MM.1S (cell line): ENCODE measurements at regions not wholly inside any gene's neighbourhood (a gene's known extent, or its start where the extent isn't known, plus 50 kb on each side); places are given as distances from the start of the nearest gene placed in this dataset.
"Not testable (repeated sequence)": the region's sequence is repeated elsewhere in the genome, so short reads cannot be mapped to it uniquely, and the experiment has no call there.

Experiments used
- DNase-seq: peaks from one replicate; pipeline ENCODE4 v3.0.0-alpha.2; 2015
- H2AFZ ChIP-seq: fragments of 300-600 bp; sonication (generic); 2 replicates; pipeline ENCODE4 v1.6.0; 2016; ENCODE audit warnings: antibody characterized with exemption, low read length
- H3F3A ChIP-seq: fragments of 300-600 bp; sonication (generic); 2 replicates; pipeline ENCODE4 v1.6.1; 2016; ENCODE audit warnings: mild to moderate bottlenecking, antibody characterized with exemption, low read length, moderate library complexity, mixed read lengths; ENCODE audit not compliant: insufficient read depth
- H3K27ac ChIP-seq: fragments of 300-600 bp; sonication (generic); 2 replicates; pipeline ENCODE4 v1.5.1; 2016; ENCODE audit warnings: mild to moderate bottlenecking, low read length
- H3K27me3 ChIP-seq: fragments of 300-600 bp; sonication (generic); replicated peaks from 2 replicates; pipeline ENCODE4 v1.6.0; 2016; ENCODE audit warnings: low read length; ENCODE audit not compliant: insufficient read depth
- H3K36me3 ChIP-seq: fragments of 300-600 bp; sonication (generic); replicated peaks from 2 replicates; pipeline ENCODE4 v1.6.1; 2016; ENCODE audit warnings: mild to moderate bottlenecking, low read length, mixed read lengths; ENCODE audit not compliant: insufficient read depth
- H3K4me1 ChIP-seq: fragments of 300-600 bp; sonication (generic); 2 replicates; pipeline ENCODE4 v1.6.1; 2016; ENCODE audit warnings: low read length, mixed read lengths
- H3K4me2 ChIP-seq: fragments of 300-600 bp; sonication (generic); 2 replicates; pipeline ENCODE4 v1.6.0; 2016; ENCODE audit warnings: low read depth, low read length
- H3K4me3 ChIP-seq: fragments of 300-600 bp; sonication (generic); 2 replicates; pipeline ENCODE4 v1.5.1; 2016; ENCODE audit warnings: low read length, mixed read lengths
- H3K79me2 ChIP-seq: fragments of 300-600 bp; sonication (generic); 2 replicates; pipeline ENCODE4 v1.6.1; 2016; ENCODE audit warnings: mixed run types, low read length, mixed read lengths
- H3K9ac ChIP-seq: fragments of 300-600 bp; sonication (generic); 2 replicates; pipeline ENCODE4 v1.6.1; 2016; ENCODE audit warnings: low read length, mixed read lengths
- H3K9me2 ChIP-seq: fragments of 300-600 bp; sonication (generic); replicated peaks from 2 replicates; pipeline ENCODE4 v1.6.1; 2016; ENCODE audit warnings: mild to moderate bottlenecking, low read length, mixed read lengths; ENCODE audit not compliant: insufficient read depth
- H3K9me3 ChIP-seq: fragments of 300-600 bp; sonication (generic); replicated peaks from 2 replicates; pipeline ENCODE4 v1.6.1; 2016; ENCODE audit warnings: mild to moderate bottlenecking, low read length, mixed read lengths; ENCODE audit not compliant: insufficient read depth
- H4K20me1 ChIP-seq: fragments of 300-600 bp; sonication (generic); 2 replicates; pipeline ENCODE4 v1.6.1; 2016; ENCODE audit warnings: mild to moderate bottlenecking, low read length, moderate library complexity, mixed read lengths; ENCODE audit not compliant: insufficient read depth
- EZH2 ChIP-seq: fragments of 300-600 bp; sonication (generic); optimal IDR thresholded peaks from 2 replicates; pipeline ENCODE3; 2017; ENCODE audit warnings: low read depth, mild to moderate bottlenecking, antibody characterized with exemption, low read length, mixed read lengths
- EZH2phosphoT487 ChIP-seq: fragments of 300-600 bp; sonication (generic); IDR thresholded peaks from 2 replicates; pipeline ENCODE4 v1.6.1; 2018; ENCODE audit warnings: antibody characterized with exemption, low read length
- TF ChIP-seq, protein P1 (sequence below): fragments of 300-600 bp; sonication (generic); IDR thresholded peaks from 2 replicates; pipeline ENCODE4 v1.5.1; 2016; ENCODE audit warnings: antibody characterized with exemption, low read length, mixed read lengths

DNA sequence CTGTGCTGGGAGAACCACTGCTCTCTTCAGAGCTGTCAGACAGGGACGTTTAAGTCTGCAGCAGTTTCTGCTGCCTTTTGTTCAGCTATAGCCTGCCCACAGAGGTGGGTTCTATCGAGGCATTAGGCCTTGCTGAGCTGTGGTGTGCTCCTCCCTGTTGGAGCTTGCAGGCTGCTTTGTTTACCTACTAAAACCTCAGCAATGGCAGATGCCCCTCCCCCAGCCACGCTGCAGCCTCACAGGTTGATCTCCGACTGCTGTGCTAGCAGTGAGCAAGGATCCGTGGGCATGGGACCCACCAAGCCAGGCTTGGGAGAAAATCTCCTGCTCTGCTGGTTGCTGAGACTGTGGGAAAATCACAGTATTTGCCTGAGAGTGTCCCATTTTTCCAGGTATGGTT is 133.8 kb upstream of the UBQLN2 start:
- no peak overlapping the region for H2AFZ ChIP-seq
- no peaks in the 10 kb centered on the region for H3K79me2 ChIP-seq
- H3K9ac ChIP-seq: no peak overlapping the region
- no peak overlapping the region for H3K4me2 ChIP-seq
- H3F3A ChIP-seq: no peaks in the 10 kb centered on the region
- H3K4me3 ChIP-seq: no peak overlapping the region
- no peak for DNase-seq
- no peaks in the 10 kb centered on the region for H3K9me2 ChIP-seq
- H3K4me1 ChIP-seq: no peaks in the 10 kb centered on the region
- no peaks in the 10 kb centered on the region for H3K27me3 ChIP-seq
- no peaks in the 10 kb centered on the region for H3K36me3 ChIP-seq
- no peak for TF ChIP-seq EZH2phosphoT487
- TF ChIP-seq, protein P1, sequence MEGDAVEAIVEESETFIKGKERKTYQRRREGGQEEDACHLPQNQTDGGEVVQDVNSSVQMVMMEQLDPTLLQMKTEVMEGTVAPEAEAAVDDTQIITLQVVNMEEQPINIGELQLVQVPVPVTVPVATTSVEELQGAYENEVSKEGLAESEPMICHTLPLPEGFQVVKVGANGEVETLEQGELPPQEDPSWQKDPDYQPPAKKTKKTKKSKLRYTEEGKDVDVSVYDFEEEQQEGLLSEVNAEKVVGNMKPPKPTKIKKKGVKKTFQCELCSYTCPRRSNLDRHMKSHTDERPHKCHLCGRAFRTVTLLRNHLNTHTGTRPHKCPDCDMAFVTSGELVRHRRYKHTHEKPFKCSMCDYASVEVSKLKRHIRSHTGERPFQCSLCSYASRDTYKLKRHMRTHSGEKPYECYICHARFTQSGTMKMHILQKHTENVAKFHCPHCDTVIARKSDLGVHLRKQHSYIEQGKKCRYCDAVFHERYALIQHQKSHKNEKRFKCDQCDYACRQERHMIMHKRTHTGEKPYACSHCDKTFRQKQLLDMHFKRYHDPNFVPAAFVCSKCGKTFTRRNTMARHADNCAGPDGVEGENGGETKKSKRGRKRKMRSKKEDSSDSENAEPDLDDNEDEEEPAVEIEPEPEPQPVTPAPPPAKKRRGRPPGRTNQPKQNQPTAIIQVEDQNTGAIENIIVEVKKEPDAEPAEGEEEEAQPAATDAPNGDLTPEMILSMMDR: no peak
- no peak for TF ChIP-seq EZH2
- no peaks in the 10 kb centered on the region for H4K20me1 ChIP-seq
- no peaks in the 10 kb centered on the region for H3K9me3 ChIP-seq
- no peak overlapping the region for H3K27ac ChIP-seq

DNA sequence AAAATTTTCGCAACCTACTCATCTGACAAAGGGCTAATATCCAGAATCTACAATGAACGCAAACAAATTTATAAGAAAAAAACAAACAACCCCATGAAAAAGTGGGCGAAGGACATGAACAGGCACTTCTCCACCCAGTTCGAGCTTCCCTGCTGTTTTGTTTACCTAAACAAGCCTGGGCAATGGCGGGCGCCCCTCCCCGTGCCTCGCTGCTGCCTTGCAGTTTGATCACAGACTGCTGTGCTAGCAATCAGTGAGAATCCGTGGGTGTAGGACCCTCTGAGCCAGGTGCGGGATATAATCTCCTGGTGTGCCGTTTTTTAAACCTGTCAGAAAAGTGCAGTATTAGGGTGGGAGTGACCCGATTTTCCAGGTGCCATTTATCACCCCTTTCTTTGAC is 111.4 kb upstream of the UBQLN2 start:
- H3K9me3 ChIP-seq, H3K4me1 ChIP-seq, H3K27me3 ChIP-seq, H2AFZ ChIP-seq, H3K36me3 ChIP-seq, H3K4me2 ChIP-seq, H3K9ac ChIP-seq, H3K4me3 ChIP-seq, DNase-seq, H3K9me2 ChIP-seq, H3K27ac ChIP-seq, H4K20me1 ChIP-seq, H3F3A ChIP-seq, H3K79me2 ChIP-seq: not testable (repeated sequence)

DNA sequence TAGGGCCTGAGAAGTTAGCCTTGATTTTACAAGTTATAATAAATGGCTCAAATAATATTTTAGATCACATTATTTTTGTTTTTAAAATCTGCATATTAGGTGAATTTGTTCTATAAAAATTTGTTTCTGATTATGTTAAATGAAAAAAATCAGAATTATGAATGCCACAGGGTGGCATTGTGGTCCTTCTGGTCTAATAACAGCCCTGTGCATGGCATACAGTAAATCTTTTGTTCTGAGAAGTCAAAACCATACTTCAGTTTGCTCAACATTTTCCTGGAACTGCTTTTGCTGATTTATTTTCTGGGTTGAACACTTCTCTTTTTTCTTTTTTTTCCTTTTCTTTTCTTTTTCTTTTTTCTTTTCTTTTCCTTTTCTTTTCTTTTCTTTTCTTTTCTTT is 101.0 kb upstream of the UBQLN2 start:
- DNase-seq: no peak
- Histone ChIP-seq H3F3A (no peaks in the 10 kb centered on the region), H4K20me1 (no peaks in the 10 kb centered on the region), H3K36me3 (no peaks in the 10 kb centered on the region), H3K9me3 (no peaks in the 10 kb centered on the region), H3K4me3 (no peak overlapping the region), H3K27ac (no peak overlapping the region), H3K4me2 (no peak overlapping the region), H3K79me2 (no peaks in the 10 kb centered on the region), H3K9ac (no peak overlapping the region), H3K9me2 (no peaks in the 10 kb centered on the region), H3K27me3 (no peaks in the 10 kb centered on the region), H2AFZ (no peak overlapping the region), H3K4me1 (no peaks in the 10 kb centered on the region)
- TF ChIP-seq, protein P1: no peak
- TF ChIP-seq EZH2phosphoT487 (no peak), EZH2 (no peak)

DNA sequence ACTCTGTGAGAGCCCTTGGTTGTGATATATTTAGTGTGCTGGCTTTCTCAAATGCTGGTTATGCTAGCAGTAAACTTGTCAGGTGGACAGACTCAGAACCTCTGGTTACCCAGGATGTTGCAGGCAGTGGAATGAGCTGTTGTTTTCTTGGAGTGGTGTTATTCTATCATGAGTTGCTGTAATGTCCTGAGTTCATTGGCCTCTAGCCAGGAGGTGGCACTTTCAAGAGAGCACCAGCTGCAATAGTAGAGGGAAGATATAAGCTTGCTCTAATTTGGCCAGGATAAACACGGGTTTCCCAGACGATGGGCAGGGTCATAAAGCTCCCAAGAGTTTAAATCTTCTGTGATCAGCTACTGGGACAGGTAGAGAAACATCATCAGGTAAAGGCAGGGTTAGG is 95.0 kb upstream of the UBQLN2 start:
- Histone ChIP-seq H3K9me3 (no peaks in the 10 kb centered on the region), H3K27me3 (no peaks in the 10 kb centered on the region), H3K4me3 (no peak overlapping the region), H3K4me2 (no peak overlapping the region), H3K9ac (no peak overlapping the region), H3K36me3 (no peaks in the 10 kb centered on the region), H3K4me1 (no peaks in the 10 kb centered on the region), H2AFZ (no peak overlapping the region), H3F3A (no peaks in the 10 kb centered on the region), H4K20me1 (no peaks in the 10 kb centered on the region), H3K79me2 (no peaks in the 10 kb centered on the region), H3K9me2 (no peaks in the 10 kb centered on the region), H3K27ac (no peak overlapping the region)
- no peak for DNase-seq
- TF ChIP-seq, protein P1: no peak
- no peak for TF ChIP-seq EZH2
- TF ChIP-seq EZH2phosphoT487: no peak

DNA sequence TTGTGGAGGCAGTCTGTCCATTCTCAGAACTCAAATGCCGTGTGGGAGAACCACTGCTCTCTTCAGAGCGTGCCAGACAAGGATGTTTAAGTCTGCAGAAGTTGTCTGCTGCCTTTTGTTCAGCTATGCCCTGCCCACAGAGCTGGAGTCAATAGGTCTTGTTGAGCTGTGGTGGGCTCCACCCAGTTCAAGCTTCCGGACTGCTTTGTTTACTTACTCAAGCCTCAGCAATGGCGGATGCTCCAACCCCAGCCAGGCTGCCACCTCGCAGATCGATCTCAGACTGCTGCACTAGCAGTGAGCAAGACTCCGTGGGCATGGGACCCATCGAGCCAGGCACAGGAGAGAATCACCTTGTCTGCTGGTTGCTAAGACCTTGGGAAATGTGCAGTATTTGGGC is 68.5 kb upstream of the UBQLN2 start:
- DNase-seq: not testable (repeated sequence)

More for the DNA sequence above, 68.5 kb upstream of the UBQLN2 start:
- H3K9me3 ChIP-seq, H3K4me3 ChIP-seq, H2AFZ ChIP-seq, H3K4me1 ChIP-seq, H4K20me1 ChIP-seq, H3K27me3 ChIP-seq, H3K27ac ChIP-seq, H3K9ac ChIP-seq, H3K9me2 ChIP-seq, H3K4me2 ChIP-seq, H3K36me3 ChIP-seq, H3K79me2 ChIP-seq, H3F3A ChIP-seq: not testable (repeated sequence)
